Colon (tissue), 2 donors: ENCODE measurements at regions not wholly inside any gene's neighbourhood (a gene's known extent, or its start where the extent isn't known, plus 50 kb on each side); places are given as distances from the start of the nearest gene placed in this dataset.
"Not testable (repeated sequence)": the region's sequence is repeated elsewhere in the genome, so short reads cannot be mapped to it uniquely, and the experiment has no call there.

Experiments
- FAIRE-seq: peaks from 2 replicates; lab custom pipeline; 2012; peaks lifted over from hg19 to GRCh38; lab: Jason Lieb, UNC
- donor health status: control.
- donor health status: control.

DNA sequence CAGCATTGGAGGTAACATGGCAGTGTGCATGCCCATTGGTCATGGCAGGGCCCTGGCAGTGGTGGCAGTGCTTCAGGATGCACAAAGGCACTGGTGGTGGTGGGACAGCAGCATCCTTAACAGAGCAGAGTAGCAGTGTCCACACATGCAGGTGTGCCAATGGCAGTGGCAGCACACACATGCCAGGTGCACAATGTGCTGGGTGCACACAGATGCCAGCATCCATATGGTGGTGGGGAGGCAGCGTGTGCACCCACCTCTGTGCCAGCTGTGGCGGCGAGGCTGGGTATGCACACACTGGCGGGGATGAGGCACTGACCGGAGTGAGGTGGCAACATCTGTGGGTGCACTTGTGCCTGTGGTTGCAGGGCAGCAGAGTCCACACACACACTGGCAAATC is 150.6 kb downstream of the SI start:
- no peak for FAIRE-seq

DNA sequence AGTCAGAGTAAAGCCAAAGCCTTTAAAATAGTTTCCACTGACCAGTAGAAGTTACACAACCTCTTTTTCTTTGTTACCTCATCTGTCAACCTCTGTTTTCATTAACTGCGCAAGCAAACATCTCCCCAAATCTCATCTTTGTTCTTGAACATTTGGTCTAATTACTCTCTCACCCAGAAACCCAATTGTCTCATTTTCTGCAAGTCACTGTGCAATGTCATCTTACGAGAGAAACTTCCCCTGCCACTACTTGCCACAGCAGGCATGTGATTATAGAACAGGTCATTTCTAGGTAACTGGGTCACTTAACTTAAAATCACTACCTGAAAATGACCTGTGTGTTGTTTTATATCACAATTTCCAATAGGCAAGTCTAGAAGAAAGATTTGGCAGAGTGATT is 159.4 kb downstream of the SI start:
- no peak for FAIRE-seq

DNA sequence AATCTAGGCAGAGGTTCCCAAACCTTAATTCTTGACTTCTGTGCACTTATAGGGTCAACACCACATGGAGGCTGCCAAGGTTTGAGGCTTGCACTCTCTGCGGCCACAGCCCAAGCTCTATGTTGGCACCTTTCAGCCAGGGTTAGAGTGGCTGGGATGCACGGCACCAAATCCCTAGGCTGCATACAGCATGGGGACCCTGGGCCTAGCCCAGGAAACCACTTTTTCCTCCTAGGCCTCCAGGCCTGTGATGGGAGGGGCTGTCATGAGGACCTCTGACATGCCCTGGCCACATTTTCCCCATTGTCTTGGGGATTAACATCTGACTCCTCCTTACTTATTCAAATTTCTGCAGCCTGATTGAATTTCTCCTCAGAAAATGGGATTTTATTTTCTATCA is 165.4 kb downstream of the SI start:
- FAIRE-seq = no peak

DNA sequence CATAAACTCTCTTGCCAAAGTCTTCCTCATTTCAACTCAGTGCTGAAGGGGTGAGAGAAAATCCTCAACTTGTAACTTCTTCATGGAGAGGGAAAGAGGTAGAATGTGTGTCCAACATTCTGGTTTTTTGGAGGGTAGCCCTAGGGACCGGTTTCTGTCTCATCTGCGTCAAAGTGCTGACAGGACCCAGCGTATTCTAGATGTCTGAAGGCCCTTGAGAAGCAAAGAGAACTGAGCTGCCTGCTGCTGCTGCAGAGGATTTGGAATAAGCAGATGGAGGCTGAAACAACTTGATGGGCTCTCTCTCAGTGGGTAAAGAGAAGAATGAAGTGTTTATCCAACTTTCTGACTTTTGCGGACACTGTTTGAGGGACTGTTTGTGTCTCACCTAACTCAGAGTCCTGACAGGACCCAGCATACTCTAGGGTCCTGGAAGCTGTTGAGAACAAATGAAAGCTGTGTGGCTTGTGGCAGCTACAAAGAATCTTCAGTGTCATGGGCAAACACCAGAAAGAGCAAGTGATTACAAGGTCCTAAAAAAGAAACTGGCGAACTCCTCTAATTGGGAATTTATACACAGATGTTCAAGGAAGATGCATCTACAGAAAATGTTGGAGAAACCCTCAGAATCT is 174.4 kb downstream of the SI start:
- no peak for FAIRE-seq

DNA sequence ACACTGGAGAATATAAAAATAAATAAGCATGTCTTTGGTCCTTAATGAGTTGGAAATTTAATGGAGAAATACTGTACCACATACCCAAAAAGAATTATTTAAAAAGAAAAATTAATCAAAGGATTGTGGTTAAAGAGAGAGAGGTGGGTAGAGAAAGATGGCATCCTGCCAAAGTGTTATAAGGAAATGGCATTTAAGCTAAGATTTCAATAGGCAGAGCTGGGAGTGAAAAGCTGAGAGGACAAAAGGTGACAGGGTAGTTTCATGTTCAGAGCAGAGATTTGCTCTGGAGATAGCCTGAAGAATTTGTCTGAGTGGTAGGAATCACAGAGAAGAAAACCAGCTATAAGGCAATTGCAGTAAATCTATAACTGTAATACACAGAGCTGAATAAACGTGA is 181.0 kb downstream of the SI start:
- no peak for FAIRE-seq

DNA sequence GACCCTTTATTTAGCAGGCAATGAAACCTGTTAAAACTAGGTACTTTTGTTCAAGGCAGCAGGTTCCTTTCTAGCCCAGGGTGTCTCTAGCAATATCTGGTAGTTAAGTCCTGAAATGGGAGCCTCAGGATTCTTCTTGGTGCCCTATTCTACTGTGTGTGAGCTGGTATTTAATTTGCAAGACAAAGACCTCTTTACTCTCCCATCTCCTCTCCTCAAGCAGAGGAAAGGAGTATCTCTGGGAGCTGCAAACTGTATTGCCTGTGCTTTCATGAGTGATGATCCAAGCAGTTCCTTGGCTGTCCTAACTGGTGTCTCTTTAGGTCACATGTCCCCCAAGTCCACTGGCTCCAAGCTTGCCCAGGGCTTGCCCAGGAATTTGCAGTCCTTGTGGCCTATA is 188.2 kb downstream of the SI start:
- no peak for FAIRE-seq

DNA sequence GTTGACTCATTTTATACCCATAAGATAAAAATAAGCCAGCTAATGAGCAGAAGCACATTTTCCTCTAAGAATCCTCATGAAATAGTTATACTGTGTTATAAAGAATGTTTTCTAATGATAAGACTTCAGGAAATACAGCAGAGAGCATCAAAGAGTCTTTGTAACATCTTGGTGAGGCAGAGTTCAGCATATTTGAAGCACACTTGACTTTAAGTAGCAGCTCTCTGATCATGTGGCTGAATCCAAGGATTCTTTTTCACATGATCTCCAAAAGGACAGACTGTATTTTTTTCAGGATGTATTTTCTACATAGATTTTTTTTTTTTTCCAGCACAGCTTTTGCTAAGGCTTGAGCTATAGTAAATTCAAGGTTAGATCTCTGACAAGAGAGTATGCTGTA is 195.1 kb downstream of the SI start:
- FAIRE-seq = no peak

DNA sequence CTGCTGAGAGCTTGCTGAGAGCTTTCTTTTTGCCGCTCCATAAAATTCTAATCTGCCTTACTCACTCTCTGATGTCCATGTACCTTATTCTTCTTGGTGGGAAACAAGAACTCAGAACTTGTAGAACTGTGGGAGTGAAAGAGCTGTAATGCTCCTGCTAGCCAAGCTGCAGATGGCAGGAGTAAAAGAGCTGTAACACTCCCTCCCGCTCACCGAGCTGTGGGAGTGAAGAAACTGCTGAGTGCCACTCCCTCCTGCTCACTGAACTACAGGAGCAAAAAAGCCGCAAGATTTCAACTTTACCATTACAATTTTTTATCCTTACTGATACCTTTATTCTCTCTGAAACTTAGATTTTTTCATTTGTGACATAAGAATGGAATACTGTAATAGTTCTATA is 199.1 kb downstream of the SI start:
- FAIRE-seq = no peak

DNA sequence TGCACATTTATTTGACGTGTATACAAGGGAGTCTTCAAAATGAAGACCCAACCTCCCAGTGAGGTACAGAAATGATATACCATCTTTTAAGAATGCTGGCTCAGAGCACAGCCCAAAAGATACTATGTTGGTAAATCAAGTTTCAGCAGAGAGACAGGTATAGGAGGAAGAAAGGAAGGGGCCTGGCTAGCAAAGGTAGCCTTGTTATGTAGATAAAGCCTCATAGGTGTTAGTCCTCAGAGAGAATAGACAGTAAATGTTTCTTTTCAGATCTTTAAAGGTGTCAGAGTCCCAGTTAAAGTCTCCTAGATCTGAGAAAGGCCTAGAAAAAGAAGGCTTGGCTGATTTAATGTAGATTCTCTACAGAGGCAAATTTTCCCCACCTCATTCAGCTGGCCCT is 213.8 kb downstream of the SI start:
- FAIRE-seq = no peak

DNA sequence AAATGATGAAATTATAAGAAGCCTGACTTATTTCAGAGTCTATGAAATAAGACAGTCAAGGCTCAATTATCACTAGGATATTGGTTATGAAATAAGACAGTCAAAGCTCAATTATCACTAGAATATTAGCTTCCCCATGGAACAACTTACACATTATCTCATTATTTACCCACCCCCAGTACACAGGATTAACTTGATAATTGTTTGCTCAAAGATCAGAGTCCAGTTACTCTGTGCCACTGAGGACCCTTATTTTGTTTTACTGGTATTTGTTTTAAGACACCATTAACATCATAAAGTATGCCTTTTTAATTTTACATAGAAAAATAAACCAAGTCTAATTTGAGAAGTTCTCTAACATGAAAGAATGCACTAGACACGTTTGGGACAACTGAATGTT is 225.4 kb downstream of the SI start:
- no peak for FAIRE-seq

DNA sequence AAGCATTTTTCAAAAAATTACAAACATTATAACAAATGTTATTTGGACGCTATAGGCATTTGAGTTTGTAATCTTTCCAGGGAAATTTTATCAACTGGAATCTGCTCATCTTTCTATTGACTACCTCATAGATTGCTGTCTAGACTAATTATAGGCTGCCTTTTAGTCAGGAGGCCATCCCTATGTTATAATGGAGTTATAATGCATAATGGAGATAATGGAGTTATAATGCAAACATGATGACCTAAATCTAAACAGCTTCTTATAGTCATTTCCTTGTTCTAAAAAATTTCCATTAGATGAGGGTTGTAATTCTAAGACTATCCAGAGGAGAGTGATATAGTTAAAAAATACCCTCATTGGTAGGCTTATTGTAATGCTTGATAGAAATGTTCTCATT is 226.4 kb downstream of the SI start:
- FAIRE-seq = no peak

DNA sequence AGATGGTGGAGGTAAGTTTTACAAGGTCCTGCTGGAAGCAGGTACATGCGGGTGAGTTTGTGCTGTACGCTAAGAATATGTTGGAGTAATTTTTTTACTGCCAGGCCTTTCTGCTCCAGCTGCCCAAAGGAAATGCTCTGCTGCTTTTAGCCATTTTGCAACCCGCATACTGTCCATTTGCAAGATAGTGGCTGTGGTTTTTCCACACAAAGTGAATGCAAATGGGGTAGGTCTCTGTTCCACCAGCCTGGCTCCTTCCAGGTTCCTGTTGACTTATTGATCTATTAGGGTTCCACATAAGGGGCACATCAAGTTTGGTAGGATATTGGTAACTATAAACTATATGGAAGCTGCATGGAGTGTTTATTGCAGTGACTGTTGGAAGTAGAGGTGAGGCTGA is 227.1 kb downstream of the SI start:
- no peak for FAIRE-seq

DNA sequence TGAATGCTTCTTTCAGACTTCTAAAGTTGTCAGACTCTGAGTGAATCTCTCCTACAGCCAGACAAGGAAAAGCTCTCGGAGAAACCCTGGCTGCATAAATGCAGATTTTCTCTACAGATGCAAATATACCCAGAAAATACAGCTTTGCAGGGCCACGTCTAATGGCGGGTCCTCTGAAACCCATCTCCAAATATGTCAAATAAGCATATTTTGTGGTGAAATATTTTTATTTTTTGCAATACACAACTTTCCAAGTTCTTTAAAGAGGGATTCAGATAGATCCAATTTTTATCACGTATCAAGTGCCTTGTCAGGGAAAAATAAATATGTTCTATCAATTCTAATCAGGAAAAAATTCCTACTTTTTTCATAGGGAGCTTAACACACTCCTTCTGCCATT is 229.4 kb downstream of the SI start:
- FAIRE-seq = no peak

DNA sequence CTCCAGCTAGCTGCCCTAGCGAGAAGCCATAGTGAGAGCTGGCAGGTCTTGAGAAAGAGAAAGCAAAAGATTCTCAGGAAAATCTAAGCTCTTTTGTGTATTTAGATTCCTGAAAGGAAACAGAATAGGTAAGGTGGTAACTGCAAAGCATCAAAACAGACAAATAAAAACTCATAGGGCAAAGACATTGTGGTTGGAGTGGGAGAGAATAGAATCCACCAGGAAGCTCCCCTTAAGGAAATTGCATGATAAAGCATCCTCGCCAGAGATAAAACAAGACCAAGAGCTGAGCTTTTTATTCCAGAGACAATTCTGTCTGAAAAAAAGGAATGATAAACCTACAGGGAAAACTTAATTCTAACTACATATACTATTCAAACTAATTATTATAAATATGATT is 232.6 kb downstream of the SI start:
- FAIRE-seq = no peak

DNA sequence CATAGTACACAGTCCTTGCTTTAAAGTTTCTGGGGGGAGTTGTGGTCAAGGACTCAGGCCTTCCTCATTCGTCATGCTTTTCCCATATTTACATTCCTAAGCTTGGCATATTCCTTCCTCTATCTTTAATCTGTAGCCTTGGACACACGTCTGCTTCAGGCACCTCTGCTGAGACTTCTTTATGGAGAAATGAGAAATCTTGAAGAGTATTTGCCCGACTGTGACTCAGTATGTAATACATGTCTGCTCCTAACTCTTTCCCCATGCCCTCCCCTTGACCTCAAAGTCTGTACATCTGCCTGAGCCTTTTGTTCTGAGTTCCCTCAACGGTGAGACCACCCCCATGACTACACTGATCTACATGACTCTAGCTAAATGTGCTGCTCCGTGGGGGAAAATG is 246.1 kb downstream of the SI start:
- no peak for FAIRE-seq

DNA sequence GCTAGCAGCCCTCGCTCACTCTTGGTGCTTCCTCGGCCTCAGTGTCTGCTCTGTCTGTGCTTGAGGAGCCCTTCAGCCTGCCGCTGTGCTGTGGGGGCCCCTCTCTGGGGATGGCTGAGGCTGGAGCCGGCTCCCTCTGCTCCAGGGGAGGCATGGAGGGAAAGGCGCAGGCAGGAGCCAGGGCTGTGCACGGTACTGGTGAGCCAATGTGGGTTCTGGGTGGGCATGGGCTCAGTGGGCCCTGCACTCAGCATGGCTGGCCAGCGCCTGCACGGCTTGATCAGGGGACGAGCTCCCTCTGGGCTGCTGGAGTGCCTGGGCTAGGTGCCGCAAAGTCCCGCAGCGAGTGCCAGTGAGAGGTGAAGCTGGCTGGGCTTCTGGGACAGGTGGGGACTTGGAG is 260.0 kb downstream of the SI start:
- no peak for FAIRE-seq

DNA sequence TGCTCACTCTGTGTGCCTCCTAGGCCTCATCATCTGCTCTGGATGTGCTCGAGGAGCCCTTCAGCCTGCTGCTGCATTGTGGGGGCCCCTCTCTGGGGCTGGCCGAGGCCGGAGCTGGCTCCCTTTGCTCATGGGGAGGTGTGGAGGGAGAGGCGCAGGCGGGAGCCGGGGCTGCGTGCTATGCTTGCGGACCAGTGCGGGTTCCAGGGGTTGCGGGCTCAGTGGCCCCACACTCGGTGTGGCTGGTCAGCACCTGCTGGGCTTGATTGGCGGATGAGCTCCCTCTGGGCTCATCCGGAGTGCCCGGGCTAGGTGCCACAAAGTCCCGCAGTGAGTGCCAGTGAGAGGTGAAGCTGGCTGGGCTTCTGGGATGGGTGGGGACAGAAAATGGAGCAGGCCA is 264.2 kb downstream of the SI start:
- FAIRE-seq = no peak

DNA sequence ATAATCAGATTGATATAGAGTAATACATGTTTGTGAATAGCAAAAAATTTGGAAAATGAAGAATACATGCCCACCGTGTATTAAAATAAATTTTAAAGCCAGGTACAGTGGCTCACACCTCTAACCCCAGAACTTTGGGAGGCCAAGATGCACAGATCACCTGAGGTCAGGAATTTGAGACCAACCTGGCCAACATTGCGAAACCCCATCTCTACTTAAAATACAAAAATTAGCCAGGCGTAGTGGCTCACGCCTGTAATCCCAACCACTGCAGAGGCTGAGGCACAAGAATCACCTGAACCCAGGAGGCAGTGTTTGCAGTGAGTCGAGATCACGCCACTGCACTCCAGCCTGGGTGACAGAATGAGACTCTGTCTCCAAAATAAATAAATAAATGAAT is 266.3 kb downstream of the SI start:
- no peak for FAIRE-seq

DNA sequence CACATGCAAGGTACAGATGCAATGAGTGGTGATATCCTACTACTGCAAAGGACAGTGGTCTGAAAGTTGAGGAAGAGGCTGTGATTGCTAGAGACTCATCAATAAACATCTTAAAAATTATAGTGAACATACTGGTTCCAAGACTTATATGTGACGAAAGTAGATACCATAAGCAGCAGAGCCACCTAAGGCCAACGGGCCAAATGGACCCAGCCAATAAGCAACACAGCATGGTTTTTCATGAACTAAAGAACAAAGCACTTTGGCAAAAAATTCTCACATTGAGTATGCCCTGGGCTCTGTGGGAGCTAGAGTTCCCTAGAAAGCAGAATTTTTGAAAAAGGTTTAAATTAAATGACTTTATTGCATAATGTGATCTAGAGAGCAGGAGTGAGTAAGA is 272.1 kb downstream of the SI start:
- no peak for FAIRE-seq

DNA sequence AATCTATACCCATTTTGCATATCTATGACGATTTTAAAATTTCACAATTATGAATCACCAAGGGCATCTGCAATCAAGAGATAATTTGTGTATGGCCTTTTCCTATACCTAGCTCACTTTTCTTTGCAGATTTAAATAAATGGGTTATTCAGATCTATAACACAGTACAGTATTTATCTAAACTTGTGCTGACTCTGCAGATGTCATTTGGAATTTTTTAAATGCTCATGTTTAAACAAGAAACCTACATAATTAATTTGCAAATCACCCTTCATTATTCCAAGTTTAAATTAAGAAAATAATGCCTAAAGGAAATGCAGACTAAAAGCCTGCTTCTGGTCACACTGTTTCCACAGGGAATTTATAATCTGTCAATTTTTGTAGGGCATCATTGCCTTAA is 284.2 kb downstream of the SI start:
- FAIRE-seq = no peak

DNA sequence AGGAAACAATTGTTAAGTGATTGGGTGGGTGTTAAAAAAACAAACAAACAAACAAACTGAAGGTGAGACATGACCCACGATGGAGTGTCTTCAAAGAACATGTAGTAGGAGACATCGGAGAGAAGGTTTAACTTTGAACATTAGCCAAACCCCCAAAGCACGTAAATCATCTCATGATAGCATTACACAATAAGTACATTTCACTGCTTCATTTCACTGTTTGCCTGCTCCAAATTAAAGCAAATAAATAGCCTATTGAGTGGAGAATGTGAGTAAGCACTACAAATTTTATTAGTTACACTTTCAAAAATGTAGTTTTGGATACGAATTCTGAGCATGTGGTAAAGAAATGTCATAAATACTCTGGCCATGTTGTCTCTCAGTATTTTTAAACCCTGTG is 287.0 kb downstream of the SI start:
- FAIRE-seq = no peak

DNA sequence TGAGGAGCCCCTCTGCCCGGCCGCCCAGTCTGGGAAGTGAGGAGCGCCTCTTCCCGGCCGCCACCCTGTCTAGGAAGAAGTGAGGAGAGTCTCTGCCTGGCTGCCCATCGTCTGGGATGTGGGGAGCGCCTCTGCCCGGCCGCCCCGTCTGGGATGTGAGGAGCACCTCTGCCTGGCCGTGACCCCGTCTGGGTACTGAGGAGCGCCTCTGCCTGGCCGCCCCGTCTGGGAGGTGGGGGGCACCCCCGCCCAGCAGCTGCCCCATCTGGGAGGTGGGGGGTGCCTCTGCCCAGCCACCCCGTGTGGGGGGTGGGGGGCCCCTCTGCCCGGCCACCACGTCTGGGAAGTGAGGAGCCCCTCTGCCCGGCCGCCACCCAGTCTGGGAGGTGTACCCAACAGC is 293.9 kb downstream of the SI start:
- not testable (repeated sequence) for FAIRE-seq

DNA sequence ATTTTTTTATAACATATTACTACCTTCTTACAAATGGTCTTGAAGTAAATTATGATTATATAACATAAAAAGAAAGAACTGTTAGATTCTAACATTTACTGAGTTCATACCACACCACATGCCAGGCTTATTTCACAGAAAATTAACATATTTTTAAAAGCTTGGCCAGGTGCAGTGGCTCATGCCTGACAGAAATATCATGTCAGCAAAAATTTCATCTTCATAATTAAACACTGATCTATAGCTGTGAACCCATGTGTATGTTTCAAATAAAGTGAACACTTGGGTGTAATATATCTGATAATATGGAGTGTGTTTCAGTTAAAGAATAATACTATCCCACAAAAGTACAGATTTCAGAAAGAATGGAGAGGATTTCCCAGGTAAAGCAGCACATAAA is 296.5 kb downstream of the SI start:
- FAIRE-seq = no peak

DNA sequence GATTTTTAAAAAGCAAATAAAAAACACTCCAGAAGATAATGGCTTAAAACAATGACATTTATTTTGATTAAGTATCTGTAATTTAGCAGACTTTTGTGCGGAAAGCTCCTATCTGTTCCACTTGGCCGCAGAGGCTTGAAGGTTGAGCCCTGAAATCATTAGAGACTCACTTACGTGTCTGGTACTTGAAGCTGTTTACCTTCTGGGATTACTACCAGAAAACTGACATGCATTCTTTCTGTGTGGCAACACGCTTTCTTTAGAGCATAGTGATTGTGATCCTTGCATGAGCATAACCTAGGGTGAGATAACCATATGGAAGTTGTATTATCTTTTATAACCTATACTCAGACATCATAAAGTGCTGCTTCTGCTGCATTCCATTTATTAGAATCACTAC is 298.5 kb downstream of the SI start:
- no peak for FAIRE-seq

DNA sequence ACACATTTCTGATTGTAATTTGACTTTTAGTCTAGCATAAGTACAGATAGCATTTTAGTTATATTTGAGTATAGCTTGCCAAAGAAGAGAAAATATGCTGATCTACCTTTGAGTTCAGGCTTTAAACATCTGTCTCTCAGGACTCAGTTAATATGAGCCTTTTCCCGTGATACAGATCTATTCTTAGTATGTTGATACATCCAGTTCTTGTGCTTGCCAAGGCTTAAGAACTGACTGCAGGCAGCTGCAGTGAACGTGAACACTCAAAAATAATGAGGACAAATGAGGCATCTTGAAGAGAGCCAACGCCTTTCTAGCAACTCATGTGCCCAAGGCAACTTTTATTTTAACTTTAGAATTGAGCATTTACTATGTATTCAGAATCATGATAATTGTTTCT is 325.5 kb downstream of the SI start:
- FAIRE-seq = no peak
